Liver (tissue), 8 donors: ENCODE measurements at regions not wholly inside any gene's neighbourhood (a gene's known extent, or its start where the extent isn't known, plus 50 kb on each side); places are given as distances from the start of the nearest gene placed in this dataset.

Experiments
- DNase-seq: peaks from one replicate; pipeline ENCODE4 v3.0.0-alpha.2; 2017; ENCODE audit warnings: low spot score
- H3K27ac ChIP-seq, 2 donors: one replicate each; pipeline ENCODE4 v1.7.0; 2013; ENCODE audit warnings: inconsistent platforms in 2 of 2, low read length in 2 of 2, control low read depth in 1 of 2, low read depth in 1 of 2, mild to moderate bottlenecking in 1 of 2
- H3K27me3 ChIP-seq, 4 donors: one replicate each; pipeline versions ENCODE4 v1.6.1 to v1.7.0; 2013; ENCODE audit warnings: low read length in 3 of 4, inconsistent platforms in 1 of 4, mild to moderate bottlenecking in 1 of 4, moderate library complexity in 1 of 4; ENCODE audit not compliant: control insufficient read depth in 4 of 4, insufficient read depth in 4 of 4
- H3K36me3 ChIP-seq, 4 donors: one replicate each; pipeline versions ENCODE4 v1.6.1 to v1.7.0; 2013; ENCODE audit warnings: low read length in 3 of 4, mild to moderate bottlenecking in 3 of 4, low read depth in 1 of 4, moderate library complexity in 1 of 4; ENCODE audit not compliant: control insufficient read depth in 4 of 4, insufficient read depth in 3 of 4
- H3K4me1 ChIP-seq, 4 donors: one replicate each; pipeline versions ENCODE4 v1.6.1 to v1.7.0; 2013; ENCODE audit warnings: low read length in 3 of 4, mild to moderate bottlenecking in 3 of 4, moderate library complexity in 1 of 4; ENCODE audit not compliant: control insufficient read depth in 4 of 4, insufficient read depth in 4 of 4
- H3K4me3 ChIP-seq, 3 donors: one replicate each; pipeline versions ENCODE4 v1.6.1 to v1.7.0; 2013; ENCODE audit warnings: low read length in 3 of 3, control low read depth in 1 of 3, low read depth in 1 of 3, mild to moderate bottlenecking in 1 of 3
- H3K9ac ChIP-seq, 2 donors: one replicate each; pipeline ENCODE4 v1.7.0; 2013; ENCODE audit warnings: low read length in 2 of 2, mild to moderate bottlenecking in 2 of 2, moderate library complexity in 2 of 2, control low read depth in 1 of 2, low read depth in 1 of 2
- H3K9me3 ChIP-seq, 4 donors: one replicate each; pipeline versions ENCODE4 v1.6.1 to v1.7.0; 2013; ENCODE audit warnings: low read length in 3 of 4; ENCODE audit not compliant: control insufficient read depth in 4 of 4
- ATF3 ChIP-seq: IDR thresholded peaks from 2 replicates; pipeline ENCODE4 v1.6.1; 2016; ENCODE audit warnings: antibody characterized with exemption
- CTCF ChIP-seq: fragments of 150-350 bp; IDR thresholded peaks from 2 replicates; pipeline ENCODE4 v1.5.1; 2017; ENCODE audit warnings: improper control_type of control experiment, low read depth, low read length; ENCODE audit not compliant: missing input control
- EGR1 ChIP-seq, 2 donors: IDR thresholded peaks; 2 replicates each; pipeline ENCODE4 v1.6.1; 2016 to 2018; ENCODE audit warnings: antibody characterized with exemption in 2 of 2, low read depth in 2 of 2
- FOXA1 ChIP-seq: IDR thresholded peaks from 2 replicates; pipeline ENCODE4 v1.6.1; 2016; ENCODE audit warnings: antibody characterized with exemption
- FOXA2 ChIP-seq: IDR thresholded peaks from 2 replicates; pipeline ENCODE4 v1.6.1; 2016; ENCODE audit warnings: antibody characterized with exemption
- GABPA ChIP-seq, 2 donors: IDR thresholded peaks in 1 of 2; conservative IDR thresholded peaks in 1 of 2; 2 replicates each; pipeline ENCODE4 v1.6.1; 2016; ENCODE audit warnings: antibody characterized with exemption in 2 of 2, mild to moderate bottlenecking in 1 of 2, moderate library complexity in 1 of 2
- HNF4A ChIP-seq, 2 donors: conservative IDR thresholded peaks; 2 replicates each; pipeline ENCODE4 v1.6.1; 2016; ENCODE audit warnings: antibody characterized with exemption in 2 of 2, mild to moderate bottlenecking in 2 of 2
- HNF4G ChIP-seq: IDR thresholded peaks from 2 replicates; pipeline ENCODE4 v1.6.1; 2016; ENCODE audit warnings: antibody characterized with exemption
- JUND ChIP-seq, 2 donors: IDR thresholded peaks; 2 replicates each; pipeline ENCODE4 v1.6.1; 2016; ENCODE audit warnings: antibody characterized with exemption in 2 of 2
- MAX ChIP-seq: IDR thresholded peaks from 2 replicates; pipeline ENCODE4 v1.6.1; 2016; ENCODE audit warnings: antibody characterized with exemption
- NR2F2 ChIP-seq: IDR thresholded peaks from 2 replicates; pipeline ENCODE4 v1.6.1; 2016; ENCODE audit warnings: antibody characterized with exemption
- RAD21 ChIP-seq, 2 donors: IDR thresholded peaks; 2 replicates each; pipeline ENCODE4 v1.6.1; 2016; ENCODE audit warnings: antibody characterized with exemption in 2 of 2, mild to moderate bottlenecking in 2 of 2
- REST ChIP-seq: IDR thresholded peaks from 2 replicates; pipeline ENCODE4 v1.6.1; 2016; ENCODE audit warnings: antibody characterized with exemption, mild to moderate bottlenecking
- RXRA ChIP-seq, 2 donors: IDR thresholded peaks; 2 replicates each; pipeline ENCODE4 v1.6.1; 2017 to 2018; ENCODE audit warnings: antibody characterized with exemption in 2 of 2, mild to moderate bottlenecking in 1 of 2
- SP1 ChIP-seq: IDR thresholded peaks from 2 replicates; pipeline ENCODE4 v1.6.1; 2018; ENCODE audit warnings: antibody characterized with exemption, mild to moderate bottlenecking
- TAF1 ChIP-seq: conservative IDR thresholded peaks from 2 replicates; pipeline ENCODE4 v1.6.1; 2016; ENCODE audit warnings: antibody characterized with exemption, mild to moderate bottlenecking
- YY1 ChIP-seq: IDR thresholded peaks from 2 replicates; pipeline ENCODE4 v1.6.1; 2016; ENCODE audit warnings: antibody characterized with exemption, mild to moderate bottlenecking
- ZBTB33 ChIP-seq: IDR thresholded peaks from 2 replicates; pipeline ENCODE4 v1.6.1; 2016; ENCODE audit warnings: antibody characterized with exemption
- WGBS: extraction: QIAGEN DNeasy Blood & Tissue Kit; methylation state at CpG from one replicate; pipeline ENCODE4 v1.1.7; 2013; 5-methylcytosine and 5-hydroxymethylcytosine counted together
- donor health status: healthy.
- donor health status: healthy.
- donor health status: healthy.
- donor health status: healthy.
- donor health status: healthy.

GRCh38 chr12:89261982-89262381, 90.3 kb downstream of the DUSP6 start:
- no peak for DNase-seq
- H3K27me3 ChIP-seq = no peaks in the 10 kb centered on the region
- peak overlapping the region; percentile 32 to 78 for H3K27ac ChIP-seq
- peaks cover 0 to 3% (median under 1%) of the 10 kb centered on the region in 4 donors for H3K9me3 ChIP-seq
- no peak overlapping the region for H3K4me3 ChIP-seq
- peak; percentile 67 for TF ChIP-seq NR2F2
- no peak for TF ChIP-seq EGR1 (IDR thresholded peaks at IDR 0.05; ENCODE audit: low read depth in 2 of 2)
- TF ChIP-seq RXRA (IDR thresholded peaks at IDR 0.05) = peak; percentile 61 to 73
- peak; percentile 87 for TF ChIP-seq FOXA2
- TF ChIP-seq YY1 = peak; percentile 94
- TF ChIP-seq HNF4G = peak; percentile 40
- peak; percentile 79 for TF ChIP-seq SP1
- TF ChIP-seq RAD21 (IDR thresholded peaks at IDR 0.05) = peak; percentile 59 to 72
- no peak for TF ChIP-seq ZBTB33
- no peak for TF ChIP-seq GABPA (IDR thresholded peaks at IDR 0.05 in 1 of 2, conservative IDR thresholded peaks at IDR 0.05 in 1 of 2)
- peak; percentile 60 for TF ChIP-seq MAX
- peak; percentile 36 for TF ChIP-seq ATF3
- peak; percentile 38 for TF ChIP-seq REST
- TF ChIP-seq FOXA1 = peak; percentile 81
- TF ChIP-seq CTCF = no peak
- peak; percentile 47 for TF ChIP-seq TAF1
- TF ChIP-seq HNF4A (conservative IDR thresholded peaks at IDR 0.05) = peak; percentile 71 to 83
- TF ChIP-seq JUND (IDR thresholded peaks at IDR 0.05) = peak in 1 of 2 donors; percentile 47
- H3K36me3 ChIP-seq = no peaks in the 10 kb centered on the region
- no peak overlapping the region for H3K9ac ChIP-seq
- WGBS = 62% methylated on average over 4 of the region's 4 CpGs
- peaks cover 0 to 12% (median 9%) of the 10 kb centered on the region in 4 donors for H3K4me1 ChIP-seq
